ENCODE measurements at regions not wholly inside any gene's neighbourhood (a gene's known extent, or its start where the extent isn't known, plus 50 kb on each side); places are given as distances from the start of the nearest gene placed in this dataset.

GRCh38 chr11:23406131-23406819 lies 546.0 kb upstream of the CCDC179 start:
- no peak for TF ChIP-seq CTCF (IDR thresholded peaks at IDR 0.05; ENCODE audit: insufficient read depth, low read length, poor library complexity, severe bottlenecking)
- Histone ChIP-seq H3K36me3 (ENCODE audit: control insufficient read depth, insufficient read depth, low read length) (no peaks in the 10 kb centered on the region), H3K27me3 (replicated peaks; ENCODE audit: control insufficient read depth, insufficient read depth, low read length) (no peaks in the 10 kb centered on the region), H3K4me3 (replicated peaks; ENCODE audit: low read depth, low read length) (no peak overlapping the region)
- DNase-seq (ENCODE audit: extremely low read depth, insufficient read length) = no peak

- Histone ChIP-seq H3K36me3 (ENCODE audit: control insufficient read depth, insufficient read depth, low read length) (no peaks in the 10 kb centered on the region), H3K4me3 (replicated peaks; ENCODE audit: low read depth, low read length) (no peak overlapping the region), H3K27me3 (replicated peaks; ENCODE audit: control insufficient read depth, insufficient read depth, low read length) (no peaks in the 10 kb centered on the region)
- no peak for DNase-seq (ENCODE audit: extremely low read depth, insufficient read length)
- no peak for TF ChIP-seq CTCF (IDR thresholded peaks at IDR 0.05; ENCODE audit: insufficient read depth, low read length, poor library complexity, severe bottlenecking)
Measured at GRCh38 chr11:23413057-23413456, 552.8 kb upstream of the CCDC179 start.

- Histone ChIP-seq H3K4me3 (replicated peaks; ENCODE audit: low read depth, low read length) (no peak overlapping the region), H3K36me3 (ENCODE audit: control insufficient read depth, insufficient read depth, low read length) (no peaks in the 10 kb centered on the region), H3K27me3 (replicated peaks; ENCODE audit: control insufficient read depth, insufficient read depth, low read length) (no peaks in the 10 kb centered on the region)
- no peak for DNase-seq (ENCODE audit: extremely low read depth, insufficient read length)
- no peak for TF ChIP-seq CTCF (IDR thresholded peaks at IDR 0.05; ENCODE audit: insufficient read depth, low read length, poor library complexity, severe bottlenecking)
Measured at GRCh38 chr11:23423104-23423503, 562.8 kb upstream of the CCDC179 start.

GRCh38 chr11:23423656-23424055 lies 563.4 kb upstream of the CCDC179 start:
- H3K4me3 ChIP-seq (replicated peaks; ENCODE audit: low read depth, low read length) = no peak overlapping the region
- DNase-seq (ENCODE audit: extremely low read depth, insufficient read length) = no peak
- no peaks in the 10 kb centered on the region for H3K27me3 ChIP-seq (replicated peaks; ENCODE audit: control insufficient read depth, insufficient read depth, low read length)
- H3K36me3 ChIP-seq (ENCODE audit: control insufficient read depth, insufficient read depth, low read length) = no peaks in the 10 kb centered on the region
- TF ChIP-seq CTCF (IDR thresholded peaks at IDR 0.05; ENCODE audit: insufficient read depth, low read length, poor library complexity, severe bottlenecking) = no peak

GRCh38 chr11:23425381-23425780 lies 565.1 kb upstream of the CCDC179 start:
- TF ChIP-seq CTCF (IDR thresholded peaks at IDR 0.05; ENCODE audit: insufficient read depth, low read length, poor library complexity, severe bottlenecking) = no peak
- no peaks in the 10 kb centered on the region for H3K27me3 ChIP-seq (replicated peaks; ENCODE audit: control insufficient read depth, insufficient read depth, low read length)
- no peak overlapping the region for H3K4me3 ChIP-seq (replicated peaks; ENCODE audit: low read depth, low read length)
- H3K36me3 ChIP-seq (ENCODE audit: control insufficient read depth, insufficient read depth, low read length) = no peaks in the 10 kb centered on the region
- no peak for DNase-seq (ENCODE audit: extremely low read depth, insufficient read length)

GRCh38 chr11:23429569-23429968 lies 569.3 kb upstream of the CCDC179 start:
- Histone ChIP-seq H3K4me3 (replicated peaks; ENCODE audit: low read depth, low read length) (no peak overlapping the region), H3K36me3 (ENCODE audit: control insufficient read depth, insufficient read depth, low read length) (no peaks in the 10 kb centered on the region), H3K27me3 (replicated peaks; ENCODE audit: control insufficient read depth, insufficient read depth, low read length) (no peaks in the 10 kb centered on the region)
- DNase-seq (ENCODE audit: extremely low read depth, insufficient read length) = no peak
- TF ChIP-seq CTCF (IDR thresholded peaks at IDR 0.05; ENCODE audit: insufficient read depth, low read length, poor library complexity, severe bottlenecking) = no peak

Data from GM06990 (cell line).